GM12891 (cell line): ENCODE measurements at regions not wholly inside any gene's neighbourhood (a gene's known extent, or its start where the extent isn't known, plus 50 kb on each side); places are given as distances from the start of the nearest gene placed in this dataset.

Experiments
- POLR2A ChIP-seq: IDR thresholded peaks from 2 replicates; pipeline ENCODE4 v1.6.1; 2011; ENCODE audit warnings: low read depth, low read length, control low read depth
- POLR2AphosphoS5 ChIP-seq: IDR thresholded peaks from 2 replicates; pipeline ENCODE4 v1.6.1; 2011; ENCODE audit warnings: low read depth, low read length, control low read depth
- TAF1 ChIP-seq: IDR thresholded peaks from 2 replicates; pipeline ENCODE4 v1.6.1; 2011; ENCODE audit warnings: low read depth, low read length, control low read depth

GRCh38 chr4:61094854-61095598, 105.1 kb upstream of the ADGRL3 start:
- TF ChIP-seq POLR2A (no peak), TAF1 (no peak), POLR2AphosphoS5 (no peak)
